ENCODE measurements at regions not wholly inside any gene's neighbourhood (a gene's known extent, or its start where the extent isn't known, plus 50 kb on each side); places are given as distances from the start of the nearest gene placed in this dataset.

DNA sequence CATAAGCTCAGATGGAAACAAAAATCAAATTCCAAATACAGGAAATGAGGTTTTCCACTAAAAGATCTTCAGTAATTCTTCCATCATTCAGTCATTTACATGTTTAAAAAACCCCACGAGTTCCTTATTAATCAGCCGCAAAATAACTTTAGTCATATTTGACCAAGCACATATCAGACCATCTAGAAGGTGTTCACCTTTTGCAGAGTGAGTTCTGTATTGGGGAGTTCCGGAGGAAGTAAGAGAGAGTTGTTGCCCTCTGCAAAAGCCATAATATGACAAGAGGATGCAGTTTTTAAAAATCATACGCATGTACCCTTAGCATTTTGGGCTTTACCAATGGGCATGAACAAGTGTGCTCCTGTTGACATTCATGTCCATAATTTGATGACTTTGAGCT is 61.6 kb downstream of the CCR1 start:
- no peak for DNase-seq (ENCODE audit: low read depth)
- TF ChIP-seq, protein P1, sequence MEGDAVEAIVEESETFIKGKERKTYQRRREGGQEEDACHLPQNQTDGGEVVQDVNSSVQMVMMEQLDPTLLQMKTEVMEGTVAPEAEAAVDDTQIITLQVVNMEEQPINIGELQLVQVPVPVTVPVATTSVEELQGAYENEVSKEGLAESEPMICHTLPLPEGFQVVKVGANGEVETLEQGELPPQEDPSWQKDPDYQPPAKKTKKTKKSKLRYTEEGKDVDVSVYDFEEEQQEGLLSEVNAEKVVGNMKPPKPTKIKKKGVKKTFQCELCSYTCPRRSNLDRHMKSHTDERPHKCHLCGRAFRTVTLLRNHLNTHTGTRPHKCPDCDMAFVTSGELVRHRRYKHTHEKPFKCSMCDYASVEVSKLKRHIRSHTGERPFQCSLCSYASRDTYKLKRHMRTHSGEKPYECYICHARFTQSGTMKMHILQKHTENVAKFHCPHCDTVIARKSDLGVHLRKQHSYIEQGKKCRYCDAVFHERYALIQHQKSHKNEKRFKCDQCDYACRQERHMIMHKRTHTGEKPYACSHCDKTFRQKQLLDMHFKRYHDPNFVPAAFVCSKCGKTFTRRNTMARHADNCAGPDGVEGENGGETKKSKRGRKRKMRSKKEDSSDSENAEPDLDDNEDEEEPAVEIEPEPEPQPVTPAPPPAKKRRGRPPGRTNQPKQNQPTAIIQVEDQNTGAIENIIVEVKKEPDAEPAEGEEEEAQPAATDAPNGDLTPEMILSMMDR (IDR thresholded peaks at IDR 0.05; ENCODE audit: low read depth, low read length, missing control alignments) = no peak
- no peak overlapping the region for H3K4me3 ChIP-seq (ENCODE audit: low read depth, low read length)

DNA sequence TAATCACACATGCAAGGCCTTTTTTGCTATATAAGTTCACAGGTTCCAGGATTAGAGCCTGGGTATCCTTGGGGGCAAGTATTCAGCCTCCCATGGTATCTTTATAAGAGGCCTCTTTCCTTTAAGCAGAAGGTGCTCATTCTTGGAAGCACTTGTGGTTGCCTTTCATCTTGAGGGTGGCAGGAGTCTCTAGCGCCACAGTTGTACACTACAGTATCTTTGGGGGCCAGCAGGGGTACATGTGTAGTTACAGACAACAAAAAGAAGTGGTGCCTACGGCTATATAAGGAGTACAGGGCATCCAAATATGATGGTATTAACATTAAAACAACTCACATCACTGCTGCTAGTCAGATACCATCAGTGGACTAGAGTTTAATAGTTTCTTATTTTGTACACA is 62.1 kb downstream of the CCR1 start:
- no peak overlapping the region for H3K4me3 ChIP-seq (ENCODE audit: low read depth, low read length)
- no peak for DNase-seq (ENCODE audit: low read depth)
- TF ChIP-seq, protein P1 (IDR thresholded peaks at IDR 0.05; ENCODE audit: low read depth, low read length, missing control alignments) = no peak

DNA sequence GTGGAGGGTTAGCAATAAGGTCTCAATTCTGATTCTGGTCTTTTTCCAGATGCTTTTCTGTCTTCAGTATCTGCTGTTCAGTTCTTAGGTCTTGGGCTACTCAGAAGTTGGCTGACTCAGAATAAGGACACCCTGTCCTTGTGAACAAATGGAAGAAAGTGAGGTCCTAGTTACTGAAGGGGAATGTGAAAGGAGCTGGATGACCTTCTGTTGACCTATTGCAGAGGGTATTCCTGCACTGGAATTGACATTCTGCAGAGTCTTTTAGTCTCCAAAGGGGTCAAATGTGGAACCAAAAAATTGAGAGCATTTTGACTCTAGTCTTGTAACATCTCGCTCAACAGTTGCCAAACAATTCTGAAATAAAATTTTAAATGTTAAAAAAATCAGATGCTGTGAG is 63.0 kb downstream of the CCR1 start:
- no peak for DNase-seq (ENCODE audit: low read depth)
- H3K4me3 ChIP-seq (ENCODE audit: low read depth, low read length) = no peak overlapping the region
- TF ChIP-seq, protein P1 (IDR thresholded peaks at IDR 0.05; ENCODE audit: low read depth, low read length, missing control alignments) = no peak

DNA sequence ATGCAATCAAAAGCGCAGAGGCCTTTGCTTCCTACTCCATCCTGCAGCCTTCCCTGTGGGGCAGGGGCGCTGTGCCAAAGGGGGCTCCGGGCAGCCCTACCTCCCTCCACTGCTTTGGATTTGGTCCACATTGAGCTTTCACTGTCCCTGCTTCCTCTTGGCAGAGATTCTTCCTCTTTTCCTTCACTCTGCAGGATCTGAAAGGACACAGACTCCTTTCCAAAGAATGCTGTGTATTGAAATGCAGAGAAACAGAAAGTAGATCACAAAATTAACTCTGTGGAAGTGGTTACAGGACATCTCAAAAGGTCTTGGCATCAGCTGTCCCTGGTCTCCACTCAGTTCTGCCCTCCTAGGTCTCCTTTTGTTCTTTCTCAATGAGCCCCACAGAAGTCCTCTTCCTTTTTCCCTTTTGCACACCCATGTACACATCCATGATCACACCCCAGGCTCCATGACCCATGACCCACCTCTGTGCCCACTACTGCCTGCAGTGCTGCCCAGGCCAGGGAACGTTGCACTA is 64.1 kb downstream of the CCR1 start:
- TF ChIP-seq, protein P1 (IDR thresholded peaks at IDR 0.05; ENCODE audit: low read depth, low read length, missing control alignments) = no peak
- no peak for DNase-seq (ENCODE audit: low read depth)

DNA sequence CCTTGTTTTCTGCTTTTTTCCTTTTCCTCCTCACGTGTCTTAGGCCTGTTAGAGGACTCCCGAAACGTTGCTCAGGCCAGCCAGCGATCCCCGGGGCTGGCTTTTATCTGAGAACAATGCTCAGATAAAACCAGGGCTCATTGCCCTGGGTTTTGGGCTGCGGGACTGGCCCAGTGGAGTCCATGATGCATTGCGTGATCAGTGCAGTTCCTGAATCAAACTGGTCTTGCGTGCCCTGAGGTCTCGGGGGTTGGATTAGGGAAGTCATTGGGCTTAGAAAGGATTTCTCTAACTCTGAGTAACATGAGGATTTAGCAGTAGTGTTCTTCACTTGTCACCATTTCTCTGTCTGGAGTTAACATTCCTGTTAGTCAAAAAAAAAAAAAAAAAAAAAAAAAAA is 66.3 kb downstream of the CCR1 start:
- H3K4me3 ChIP-seq (ENCODE audit: low read depth, low read length) = no peak overlapping the region
- TF ChIP-seq, protein P1 (IDR thresholded peaks at IDR 0.05; ENCODE audit: low read depth, low read length, missing control alignments) = no peak
- no peak for DNase-seq (ENCODE audit: low read depth)

More for the DNA sequence above, 64.1 kb downstream of the CCR1 start:
- no peak overlapping the region for H3K4me3 ChIP-seq (ENCODE audit: low read depth, low read length)

DNA sequence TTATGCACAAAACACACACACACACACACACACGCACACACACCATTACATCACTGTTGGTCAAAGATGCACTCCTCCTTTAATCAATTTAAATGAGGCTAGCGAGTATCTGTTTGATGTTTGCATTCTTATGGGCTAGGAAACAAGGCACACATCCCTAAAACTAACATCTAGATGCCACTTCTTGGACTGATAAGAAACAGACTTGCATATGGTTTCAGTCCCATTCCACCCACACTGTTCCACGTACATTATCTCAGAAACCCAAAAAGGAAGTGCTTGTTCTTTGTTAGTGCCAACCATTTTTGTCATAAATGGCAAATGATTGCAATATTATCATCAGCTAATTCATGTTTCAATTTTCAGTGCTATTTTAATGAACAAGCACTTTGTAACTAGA is 69.5 kb downstream of the CCR1 start:
- TF ChIP-seq, protein P1 (IDR thresholded peaks at IDR 0.05; ENCODE audit: low read depth, low read length, missing control alignments) = no peak
- DNase-seq (ENCODE audit: low read depth) = no peak
- H3K4me3 ChIP-seq (ENCODE audit: low read depth, low read length) = no peak overlapping the region

DNA sequence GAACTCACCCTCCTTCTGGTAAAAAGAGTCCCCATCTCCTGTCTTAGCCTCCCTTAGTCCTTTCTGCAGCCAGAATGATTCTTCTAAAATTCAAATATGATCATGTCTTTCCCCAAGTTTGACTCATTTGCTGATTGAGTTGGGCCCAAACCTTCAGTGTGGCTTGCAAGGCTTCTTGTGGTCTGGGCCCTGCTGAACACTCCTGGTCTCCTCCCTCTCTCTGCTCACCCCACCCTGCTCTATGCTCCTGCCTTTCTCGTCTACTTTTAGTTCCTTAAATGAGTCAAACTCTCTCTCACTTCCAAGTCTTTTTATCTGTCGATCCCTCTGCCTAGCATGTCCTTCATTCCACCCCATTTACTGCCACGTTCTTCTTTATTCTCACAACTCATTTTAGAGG is 72.6 kb downstream of the CCR1 start:
- no peak overlapping the region for H3K4me3 ChIP-seq (ENCODE audit: low read depth, low read length)
- TF ChIP-seq, protein P1 (IDR thresholded peaks at IDR 0.05; ENCODE audit: low read depth, low read length, missing control alignments) = no peak
- DNase-seq (ENCODE audit: low read depth) = no peak
